GM12875 (cell line): ENCODE measurements at regions not wholly inside any gene's neighbourhood (a gene's known extent, or its start where the extent isn't known, plus 50 kb on each side); places are given as distances from the start of the nearest gene placed in this dataset.

Source experiments
- H3K4me3 ChIP-seq: one replicate; pipeline ENCODE4 v1.5.1; 2011; ENCODE audit warnings: low read depth, low read length, control low read depth
- TF ChIP-seq, protein P1 (sequence below): IDR thresholded peaks from 2 replicates; pipeline ENCODE4 v1.5.1; 2011; ENCODE audit warnings: low read depth, mild to moderate bottlenecking, control low read depth, inconsistent platforms, low read length, moderate library complexity, borderline replicate concordance; ENCODE audit not compliant: insufficient read depth

DNA sequence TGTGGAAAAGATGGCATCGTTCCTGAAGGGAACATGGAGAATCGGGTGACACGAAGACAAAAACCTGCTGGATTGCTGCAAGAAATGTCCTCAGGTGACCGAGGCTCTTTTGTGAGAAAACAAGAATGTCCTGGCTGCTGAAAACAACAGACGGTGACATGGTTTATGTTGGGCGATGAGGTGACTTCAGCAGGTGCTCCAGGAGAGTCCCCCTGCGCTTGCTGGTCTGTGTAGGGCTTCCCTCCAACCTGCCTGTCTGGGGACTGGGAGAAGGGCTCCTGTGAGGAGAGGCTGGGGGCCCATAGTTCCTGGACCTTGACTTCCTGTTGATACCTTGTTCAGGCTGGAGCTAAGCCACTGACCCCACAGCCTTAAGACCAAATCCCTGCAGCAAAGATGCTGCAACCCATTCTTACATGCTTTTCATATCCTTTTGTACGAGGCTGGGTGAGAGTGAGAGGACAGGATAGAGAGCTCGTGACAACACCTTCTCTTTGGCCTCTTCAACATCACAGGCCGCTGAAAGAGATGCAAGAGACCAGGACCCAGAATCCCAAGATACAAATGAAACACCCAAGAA lies 134.8 kb downstream of the CD83 start:
- H3K4me3 ChIP-seq, result no peak overlapping the region
- TF ChIP-seq, protein P1, sequence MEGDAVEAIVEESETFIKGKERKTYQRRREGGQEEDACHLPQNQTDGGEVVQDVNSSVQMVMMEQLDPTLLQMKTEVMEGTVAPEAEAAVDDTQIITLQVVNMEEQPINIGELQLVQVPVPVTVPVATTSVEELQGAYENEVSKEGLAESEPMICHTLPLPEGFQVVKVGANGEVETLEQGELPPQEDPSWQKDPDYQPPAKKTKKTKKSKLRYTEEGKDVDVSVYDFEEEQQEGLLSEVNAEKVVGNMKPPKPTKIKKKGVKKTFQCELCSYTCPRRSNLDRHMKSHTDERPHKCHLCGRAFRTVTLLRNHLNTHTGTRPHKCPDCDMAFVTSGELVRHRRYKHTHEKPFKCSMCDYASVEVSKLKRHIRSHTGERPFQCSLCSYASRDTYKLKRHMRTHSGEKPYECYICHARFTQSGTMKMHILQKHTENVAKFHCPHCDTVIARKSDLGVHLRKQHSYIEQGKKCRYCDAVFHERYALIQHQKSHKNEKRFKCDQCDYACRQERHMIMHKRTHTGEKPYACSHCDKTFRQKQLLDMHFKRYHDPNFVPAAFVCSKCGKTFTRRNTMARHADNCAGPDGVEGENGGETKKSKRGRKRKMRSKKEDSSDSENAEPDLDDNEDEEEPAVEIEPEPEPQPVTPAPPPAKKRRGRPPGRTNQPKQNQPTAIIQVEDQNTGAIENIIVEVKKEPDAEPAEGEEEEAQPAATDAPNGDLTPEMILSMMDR, result no peak

DNA sequence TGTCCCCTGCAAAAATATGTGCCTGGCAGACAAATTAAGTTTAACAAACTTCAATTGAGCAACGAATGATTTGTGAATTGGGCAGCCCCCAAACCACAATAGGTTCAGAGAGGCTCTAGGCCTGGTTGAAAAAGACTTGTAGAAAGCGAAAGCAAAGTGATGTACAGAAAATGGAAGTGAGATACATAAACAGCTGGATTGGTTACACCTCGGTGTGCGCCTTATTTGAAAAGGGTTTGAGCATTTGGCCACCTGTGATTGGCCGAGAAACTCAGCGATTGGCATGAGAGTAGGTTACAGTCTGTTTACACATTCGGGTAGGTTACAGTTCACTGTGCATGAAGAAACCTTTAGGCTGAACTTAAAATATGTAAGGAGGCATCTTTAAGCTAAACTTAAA lies 136.9 kb downstream of the CD83 start:
- TF ChIP-seq, protein P1, result no peak
- H3K4me3 ChIP-seq, result no peak overlapping the region

DNA sequence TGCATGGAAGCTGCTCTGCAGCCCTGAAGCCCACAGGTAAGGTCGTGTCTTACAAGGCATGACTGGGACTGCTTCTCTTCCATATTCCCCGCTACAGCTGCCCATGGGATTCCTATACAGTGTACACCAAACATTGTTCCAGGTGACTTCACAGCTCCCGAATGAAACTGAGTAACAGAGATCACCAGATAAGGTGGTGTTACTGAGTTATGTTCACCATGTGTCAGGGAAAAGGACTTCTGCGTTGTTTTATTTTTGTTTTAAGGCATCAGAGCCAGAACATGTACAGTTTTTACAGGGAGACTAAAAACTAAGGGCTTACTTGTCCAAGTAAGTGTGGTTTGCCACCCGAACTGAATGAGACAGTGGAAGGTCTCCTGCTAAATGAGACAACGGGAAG lies 138.3 kb downstream of the CD83 start:
- TF ChIP-seq, protein P1, result no peak

DNA sequence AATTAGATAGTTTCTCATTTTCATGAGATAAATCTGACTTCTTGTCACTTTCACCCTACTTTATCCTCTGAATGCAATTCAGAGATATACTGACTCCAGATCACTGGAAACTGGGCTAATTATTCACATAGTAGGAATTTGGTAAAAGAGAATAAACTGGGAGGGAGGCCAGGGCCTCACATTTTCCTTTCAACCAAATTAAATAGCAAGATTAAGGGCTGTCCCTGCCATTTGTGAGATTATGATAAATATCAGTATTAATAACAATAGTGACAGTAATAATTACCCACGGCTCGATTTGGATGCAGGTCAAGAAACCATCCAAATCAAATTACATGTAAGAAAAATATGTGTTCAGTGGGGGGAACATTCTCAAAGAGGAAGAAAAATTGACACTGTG lies 140.5 kb downstream of the CD83 start:
- TF ChIP-seq, protein P1, result no peak
- no peak overlapping the region for H3K4me3 ChIP-seq

More for the DNA sequence above, 138.3 kb downstream of the CD83 start:
- no peak overlapping the region for H3K4me3 ChIP-seq

DNA sequence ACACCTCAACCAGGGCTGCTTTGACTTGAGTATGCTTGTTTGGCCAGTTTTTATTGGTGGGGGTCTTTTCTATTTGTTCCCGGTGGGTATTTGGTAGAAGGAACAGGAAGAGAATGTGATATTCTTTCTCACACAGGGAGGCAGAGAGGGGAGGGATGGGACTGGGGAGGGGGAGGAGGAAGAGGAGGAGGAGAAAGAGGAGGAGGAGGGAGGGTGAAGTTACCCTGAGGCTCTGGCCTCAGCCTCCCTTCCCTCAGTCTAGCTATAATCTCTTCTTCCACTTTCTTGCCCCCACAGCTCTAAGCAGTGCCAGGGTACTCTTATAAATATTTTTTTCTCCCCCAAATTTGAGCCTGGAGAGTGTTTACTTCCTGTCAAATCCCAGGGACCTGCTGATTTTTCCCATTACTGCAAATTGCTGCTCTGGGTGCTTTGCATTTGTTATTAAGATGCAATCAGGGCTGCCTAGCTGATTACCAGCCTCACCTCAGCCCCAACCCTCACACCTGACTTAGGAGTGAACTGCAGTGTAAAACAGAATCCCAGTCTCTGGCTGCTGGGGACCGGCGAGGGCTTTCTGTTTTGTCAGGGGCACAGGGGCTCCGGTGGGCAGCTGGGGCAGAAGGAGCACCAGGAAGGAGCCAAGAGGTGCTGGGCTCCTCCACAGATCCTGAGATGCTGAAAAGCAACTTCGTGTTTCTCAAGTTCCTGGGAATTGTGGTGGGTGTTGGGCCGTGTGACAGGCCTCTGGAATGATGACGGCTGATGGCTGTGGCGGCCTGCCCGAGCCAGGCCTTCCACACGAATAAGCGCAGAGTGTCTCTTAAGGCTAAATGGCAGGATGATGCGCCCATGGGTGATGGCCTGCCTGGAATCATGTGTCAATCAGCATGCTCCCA lies 141.4 kb downstream of the CD83 start:
- no peak overlapping the region for H3K4me3 ChIP-seq
- TF ChIP-seq, protein P1, result no peak

DNA sequence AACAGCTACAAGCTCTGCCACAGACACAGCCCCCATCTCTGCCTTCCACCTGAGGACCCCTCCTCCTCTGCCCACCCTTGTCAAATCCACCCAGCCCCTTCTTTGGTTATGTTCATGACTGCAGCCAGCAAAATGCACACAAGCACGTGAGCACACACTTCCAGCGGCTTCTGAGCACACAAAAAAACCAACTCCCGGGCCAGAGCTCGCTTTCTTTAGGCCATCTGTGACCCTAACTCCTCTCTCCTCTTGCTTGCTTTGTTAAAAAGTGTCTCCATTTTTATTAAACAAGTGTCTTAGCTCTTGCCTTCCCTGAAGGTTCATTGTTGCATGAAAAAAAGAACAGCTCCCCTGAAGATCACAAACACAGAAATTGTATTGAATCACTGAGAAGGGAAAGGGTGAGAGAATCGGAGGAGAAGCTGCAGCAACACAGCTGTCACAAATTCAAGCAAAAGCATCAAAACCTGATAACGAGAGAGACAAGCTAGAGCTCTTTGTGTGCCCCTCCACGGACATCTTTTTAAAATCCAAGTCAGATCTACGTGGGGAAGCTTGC lies 142.1 kb downstream of the CD83 start:
- TF ChIP-seq, protein P1, result no peak
- no peak overlapping the region for H3K4me3 ChIP-seq
